ENCODE measurements at regions not wholly inside any gene's neighbourhood (a gene's known extent, or its start where the extent isn't known, plus 50 kb on each side); places are given as distances from the start of the nearest gene placed in this dataset.

- TF ChIP-seq CTCF (conservative IDR thresholded peaks at IDR 0.05) (no peak), EZH2 (IDR thresholded peaks at IDR 0.05; ENCODE audit: low read depth) (no peak)
These were observed 70.1 kb upstream of the IRAK1BP1 start for GRCh38 chr6:78797270-78797669.

Data from PC-9 (cell line).